Nephron (organoid): ENCODE measurements at regions not wholly inside any gene's neighbourhood (a gene's known extent, or its start where the extent isn't known, plus 50 kb on each side); places are given as distances from the start of the nearest gene placed in this dataset.
A peak's percentile ranks its signal among the peaks of the same experiment; 100 is the strongest.

Experiments used
- H3K27ac Mint-ChIP-seq, 3 experiments: 2 replicates each; pipeline ENCODE4 v1.8.0; 2020; ENCODE audit warnings: mixed read lengths in 3 of 3, mild to moderate bottlenecking in 2 of 3, moderate library complexity in 1 of 3
- H3K27me3 Mint-ChIP-seq: 2 replicates; pipeline ENCODE4 v1.8.0; 2021; ENCODE audit warnings: low read depth, mild to moderate bottlenecking, moderate library complexity, mixed read lengths
- H3K36me3 Mint-ChIP-seq: 2 replicates; pipeline ENCODE4 v1.8.0; 2020; ENCODE audit warnings: low read depth, mixed read lengths
- H3K4me1 Mint-ChIP-seq: 2 replicates; pipeline ENCODE4 v1.8.0; 2020; ENCODE audit warnings: mixed read lengths
- H3K4me3 Mint-ChIP-seq, 3 experiments: 2 replicates each; pipeline ENCODE4 v1.8.0; 2020; ENCODE audit warnings: mild to moderate bottlenecking in 3 of 3, mixed read lengths in 3 of 3, moderate library complexity in 2 of 3
- H3K9me3 Mint-ChIP-seq: 2 replicates; pipeline ENCODE4 v1.8.0; 2020; ENCODE audit warnings: mixed read lengths
- CTCF ChIP-seq, 3 experiments: fragments of 200-600 bp; sonication (generic); IDR thresholded peaks; one replicate each; pipeline ENCODE4 v1.5.0; 2021; ENCODE audit warnings: antibody characterized with exemption in 3 of 3; ENCODE audit not compliant: unreplicated experiment in 3 of 3

GRCh38 chr13:84082462-84082861, 200.2 kb upstream of the SLITRK1 start:
- no peak overlapping the region for H3K4me3 Mint-ChIP-seq
- peaks cover 7% of the 10 kb centered on the region for H3K4me1 Mint-ChIP-seq
- H3K36me3 Mint-ChIP-seq = no peaks in the 10 kb centered on the region
- H3K9me3 Mint-ChIP-seq = no peaks in the 10 kb centered on the region
- H3K27me3 Mint-ChIP-seq = peaks cover 4% of the 10 kb centered on the region
- TF ChIP-seq CTCF (IDR thresholded peaks at IDR 0.05; ENCODE audit: unreplicated experiment in 3 of 3) = no peak
- H3K27ac Mint-ChIP-seq = no peak overlapping the region

GRCh38 chr13:84080748-84081530, 198.7 kb upstream of the SLITRK1 start:
- TF ChIP-seq CTCF (IDR thresholded peaks at IDR 0.05; ENCODE audit: unreplicated experiment in 3 of 3) = no peak
- H3K4me1 Mint-ChIP-seq = peaks cover 7% of the 10 kb centered on the region
- H3K27me3 Mint-ChIP-seq = peaks cover 4% of the 10 kb centered on the region
- H3K4me3 Mint-ChIP-seq = no peak overlapping the region
- H3K9me3 Mint-ChIP-seq = no peaks in the 10 kb centered on the region
- no peaks in the 10 kb centered on the region for H3K36me3 Mint-ChIP-seq
- H3K27ac Mint-ChIP-seq = no peak overlapping the region

GRCh38 chr13:84077271-84077670, 195.0 kb upstream of the SLITRK1 start:
- Mint-ChIP-seq H3K27ac (peak overlapping the region in 1 of 3 experiments; percentile 61), H3K9me3 (no peaks in the 10 kb centered on the region), H3K4me3 (no peak overlapping the region), H3K4me1 (peaks cover 7% of the 10 kb centered on the region), H3K36me3 (no peaks in the 10 kb centered on the region), H3K27me3 (no peaks in the 10 kb centered on the region)
- TF ChIP-seq CTCF (IDR thresholded peaks at IDR 0.05; ENCODE audit: unreplicated experiment in 3 of 3) = no peak

DNA sequence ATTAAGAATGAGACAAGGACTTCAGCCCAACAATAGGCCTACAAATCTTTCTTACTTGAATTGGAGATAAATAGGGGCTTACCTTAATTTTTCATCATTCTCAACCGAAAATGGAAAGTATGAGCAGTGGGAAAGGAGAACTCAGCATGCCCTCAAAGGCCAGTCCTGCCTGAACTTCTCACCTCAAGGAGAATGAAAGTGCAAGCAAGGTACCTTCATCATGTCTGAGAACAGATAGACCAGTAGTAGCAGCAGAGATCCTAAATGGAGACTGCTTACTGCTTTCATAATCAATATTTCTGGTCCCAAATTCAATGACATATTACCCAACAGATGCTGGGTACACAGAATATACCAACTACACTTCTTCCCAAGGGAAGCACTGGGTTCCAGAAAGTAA, 194.0 kb upstream of the SLITRK1 start:
- H3K27me3 Mint-ChIP-seq = no peaks in the 10 kb centered on the region
- no peaks in the 10 kb centered on the region for H3K36me3 Mint-ChIP-seq
- H3K27ac Mint-ChIP-seq = no peak overlapping the region
- no peak overlapping the region for H3K4me3 Mint-ChIP-seq
- H3K4me1 Mint-ChIP-seq = peaks cover 4% of the 10 kb centered on the region
- no peak for TF ChIP-seq CTCF (IDR thresholded peaks at IDR 0.05; ENCODE audit: unreplicated experiment in 3 of 3)
- no peaks in the 10 kb centered on the region for H3K9me3 Mint-ChIP-seq

GRCh38 chr13:84050536-84050935, 168.3 kb upstream of the SLITRK1 start:
- H3K9me3 Mint-ChIP-seq = no peaks in the 10 kb centered on the region
- no peak overlapping the region for H3K27ac Mint-ChIP-seq
- TF ChIP-seq CTCF (IDR thresholded peaks at IDR 0.05; ENCODE audit: unreplicated experiment in 3 of 3) = no peak
- no peaks in the 10 kb centered on the region for H3K36me3 Mint-ChIP-seq
- H3K4me1 Mint-ChIP-seq = no peaks in the 10 kb centered on the region
- no peak overlapping the region for H3K4me3 Mint-ChIP-seq
- no peaks in the 10 kb centered on the region for H3K27me3 Mint-ChIP-seq
